Ascending aorta (tissue), 2 donors: ENCODE measurements at regions not wholly inside any gene's neighbourhood (a gene's known extent, or its start where the extent isn't known, plus 50 kb on each side); places are given as distances from the start of the nearest gene placed in this dataset.

Source experiments
- DNase-seq, 2 donors: peaks; one replicate each; pipeline ENCODE4 v3.0.0-alpha.2; 2019; ENCODE audit warnings: low spot score in 2 of 2
- H3K27ac ChIP-seq, 2 donors: fragments of 200-600 bp; sonication (generic); one replicate each; pipeline ENCODE4 v1.5.1; 2016 to 2017; ENCODE audit warnings: mild to moderate bottlenecking in 1 of 2
- H3K27me3 ChIP-seq: fragments of 200-600 bp; sonication (generic); one replicate; pipeline ENCODE4 v1.5.1; 2017
- H3K36me3 ChIP-seq, 2 donors: fragments of 200-600 bp; sonication (generic); one replicate each; pipeline ENCODE4 v1.5.1; 2016
- H3K4me1 ChIP-seq, 2 donors: fragments of 200-600 bp; sonication (generic); one replicate each; pipeline ENCODE4 v1.5.1; 2016 to 2017; ENCODE audit warnings: mild to moderate bottlenecking in 1 of 2
- H3K4me3 ChIP-seq, 2 donors: fragments of 200-600 bp; sonication (generic); one replicate each; pipeline ENCODE4 v1.5.1; 2016 to 2017; ENCODE audit warnings: mild to moderate bottlenecking in 1 of 2
- H3K9me3 ChIP-seq, 2 donors: fragments of 200-600 bp; sonication (generic); one replicate each; pipeline ENCODE4 v1.5.1; 2016
- intact Hi-C: fragments of 100-400 bp; cut with DNase I; formaldehyde crosslinking; loops from one replicate; pipeline ENCODE4 v1.15.1; 2023
- TF ChIP-seq, protein P1 (sequence below), 3 experiments: fragments of 200-600 bp in 2 of 3; fragments of 450-650 bp in 1 of 3; sonication (generic) in 2 of 3; IDR thresholded peaks; one replicate each; pipeline ENCODE4 v1.5.1; 2016 to 2019; ENCODE audit warnings: antibody characterized with exemption in 3 of 3, mild to moderate bottlenecking in 1 of 3, moderate library complexity in 1 of 3

DNA sequence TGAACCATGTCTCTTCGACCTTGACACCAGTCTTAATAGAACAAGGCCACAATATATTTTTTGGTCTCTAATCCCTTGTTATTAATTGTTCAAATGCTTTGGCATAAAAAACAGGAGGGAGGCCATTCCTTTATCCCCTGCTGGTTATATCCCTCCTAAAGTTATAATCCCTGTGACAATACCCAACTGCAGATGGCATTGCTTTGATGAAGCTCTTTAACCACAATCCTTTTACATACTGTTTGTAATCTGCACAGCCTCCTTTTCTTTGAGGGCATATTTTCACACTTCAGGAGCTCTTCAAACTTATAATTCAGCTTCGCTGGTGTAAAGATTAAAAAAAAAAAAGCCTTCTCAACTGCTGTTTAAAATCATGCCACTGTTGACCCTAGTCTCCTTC lies 919.0 kb downstream of the EPHA3 start:
- no peak overlapping the region for H3K4me3 ChIP-seq
- intact Hi-C loops, result no loop called here
- no peak for DNase-seq
- no peaks in the 10 kb centered on the region for H3K9me3 ChIP-seq
- no peaks in the 10 kb centered on the region for H3K4me1 ChIP-seq
- no peak overlapping the region for H3K27ac ChIP-seq
- H3K36me3 ChIP-seq, result no peaks in the 10 kb centered on the region
- TF ChIP-seq, protein P1, sequence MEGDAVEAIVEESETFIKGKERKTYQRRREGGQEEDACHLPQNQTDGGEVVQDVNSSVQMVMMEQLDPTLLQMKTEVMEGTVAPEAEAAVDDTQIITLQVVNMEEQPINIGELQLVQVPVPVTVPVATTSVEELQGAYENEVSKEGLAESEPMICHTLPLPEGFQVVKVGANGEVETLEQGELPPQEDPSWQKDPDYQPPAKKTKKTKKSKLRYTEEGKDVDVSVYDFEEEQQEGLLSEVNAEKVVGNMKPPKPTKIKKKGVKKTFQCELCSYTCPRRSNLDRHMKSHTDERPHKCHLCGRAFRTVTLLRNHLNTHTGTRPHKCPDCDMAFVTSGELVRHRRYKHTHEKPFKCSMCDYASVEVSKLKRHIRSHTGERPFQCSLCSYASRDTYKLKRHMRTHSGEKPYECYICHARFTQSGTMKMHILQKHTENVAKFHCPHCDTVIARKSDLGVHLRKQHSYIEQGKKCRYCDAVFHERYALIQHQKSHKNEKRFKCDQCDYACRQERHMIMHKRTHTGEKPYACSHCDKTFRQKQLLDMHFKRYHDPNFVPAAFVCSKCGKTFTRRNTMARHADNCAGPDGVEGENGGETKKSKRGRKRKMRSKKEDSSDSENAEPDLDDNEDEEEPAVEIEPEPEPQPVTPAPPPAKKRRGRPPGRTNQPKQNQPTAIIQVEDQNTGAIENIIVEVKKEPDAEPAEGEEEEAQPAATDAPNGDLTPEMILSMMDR (IDR thresholded peaks at IDR 0.05), result no peak
- H3K27me3 ChIP-seq, result no peaks in the 10 kb centered on the region

- Histone ChIP-seq H3K4me1 (no peaks in the 10 kb centered on the region), H3K4me3 (no peak overlapping the region), H3K36me3 (no peaks in the 10 kb centered on the region), H3K27ac (no peak overlapping the region), H3K9me3 (no peaks in the 10 kb centered on the region), H3K27me3 (no peaks in the 10 kb centered on the region)
- intact Hi-C loops, result no loop called here
- no peak for DNase-seq
- TF ChIP-seq, protein P1 (IDR thresholded peaks at IDR 0.05), result no peak
Measured at GRCh38 chr3:90031121-90031520, 923.7 kb downstream of the EPHA3 start.

DNA sequence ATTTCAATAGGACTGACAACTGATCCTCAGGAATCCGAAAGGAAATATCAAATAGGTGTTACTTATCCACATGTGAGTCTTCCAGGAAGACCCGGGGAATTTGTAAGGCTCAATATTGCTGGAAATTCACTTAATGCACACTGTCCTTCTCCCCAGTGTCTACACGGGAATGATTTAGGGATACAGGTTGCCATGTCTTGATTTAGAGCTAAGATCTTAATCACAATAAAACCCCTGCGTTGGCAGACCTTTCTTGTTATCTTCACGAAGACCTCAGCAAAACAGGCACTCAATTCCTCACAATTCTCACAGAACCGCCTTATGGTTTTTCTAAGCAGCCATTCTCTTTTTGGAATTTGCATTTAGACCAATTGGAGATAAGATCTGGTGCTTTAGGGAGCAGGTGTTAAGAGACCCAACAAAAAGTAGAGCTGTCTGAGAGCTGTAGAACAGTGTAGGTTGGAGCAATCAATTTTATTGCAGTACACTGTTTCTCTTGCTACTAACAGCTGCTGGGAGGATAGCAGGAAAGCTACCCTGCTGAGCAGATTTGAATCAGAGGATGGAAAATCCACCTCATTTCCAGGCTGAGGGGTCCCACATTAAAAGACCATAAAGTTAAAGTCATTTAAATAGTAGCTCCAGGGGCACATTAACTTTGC lies 925.7 kb downstream of the EPHA3 start:
- intact Hi-C loops, result no loop called here

DNA sequence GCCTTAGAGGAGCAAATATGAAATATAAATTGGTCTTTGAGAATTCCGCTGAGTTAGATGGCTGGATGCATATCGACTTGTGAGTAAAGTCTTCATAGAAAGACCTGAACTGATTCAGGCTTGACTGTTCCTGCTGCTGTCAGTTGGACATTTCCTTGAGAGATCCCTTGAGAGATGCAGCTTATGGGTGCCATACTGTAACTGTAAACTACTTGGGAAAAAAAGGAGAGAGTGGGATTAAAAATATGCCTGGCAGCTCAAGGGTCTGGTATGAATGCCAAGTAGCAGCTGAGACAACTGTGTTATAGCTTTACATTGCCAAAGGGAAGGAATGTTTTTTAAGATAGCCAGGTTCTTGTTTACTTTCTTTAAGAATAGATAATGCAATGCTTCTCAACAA lies 926.6 kb downstream of the EPHA3 start:
- intact Hi-C loops, result no loop called here
- no peak for DNase-seq
- Histone ChIP-seq H3K36me3 (no peaks in the 10 kb centered on the region), H3K4me1 (no peaks in the 10 kb centered on the region), H3K27me3 (no peaks in the 10 kb centered on the region), H3K27ac (no peak overlapping the region), H3K4me3 (no peak overlapping the region), H3K9me3 (no peaks in the 10 kb centered on the region)
- TF ChIP-seq, protein P1 (IDR thresholded peaks at IDR 0.05), result no peak

More for the DNA sequence above, 925.7 kb downstream of the EPHA3 start:
- no peak for DNase-seq
- Histone ChIP-seq H3K36me3 (no peaks in the 10 kb centered on the region), H3K27me3 (no peaks in the 10 kb centered on the region), H3K9me3 (no peaks in the 10 kb centered on the region), H3K4me3 (no peak overlapping the region), H3K4me1 (no peaks in the 10 kb centered on the region), H3K27ac (no peak overlapping the region)
- TF ChIP-seq, protein P1 (IDR thresholded peaks at IDR 0.05), result no peak

DNA sequence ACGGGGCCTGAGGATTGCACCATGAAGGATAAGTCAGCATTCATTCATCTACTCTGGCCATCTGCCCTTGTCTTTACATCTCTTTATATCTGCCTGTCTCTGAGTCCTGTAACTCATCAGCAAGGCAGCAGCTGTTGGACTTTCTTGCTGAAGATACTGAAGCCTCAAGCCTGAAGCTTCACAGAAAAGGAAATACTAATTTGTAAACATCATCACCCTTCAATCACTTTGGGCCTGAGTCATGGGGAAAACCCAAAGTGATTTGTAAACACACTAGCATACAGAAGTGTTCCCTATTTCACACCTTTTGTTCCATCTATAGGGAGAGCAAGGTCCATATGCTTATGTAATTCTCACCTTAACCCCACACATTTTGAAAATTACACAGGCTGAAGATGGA lies 928.2 kb downstream of the EPHA3 start:
- DNase-seq, result no peak
- Histone ChIP-seq H3K4me1 (no peaks in the 10 kb centered on the region), H3K36me3 (no peaks in the 10 kb centered on the region), H3K4me3 (no peak overlapping the region), H3K27ac (no peak overlapping the region), H3K9me3 (no peaks in the 10 kb centered on the region), H3K27me3 (no peaks in the 10 kb centered on the region)
- intact Hi-C loops, result no loop called here
- TF ChIP-seq, protein P1 (IDR thresholded peaks at IDR 0.05), result no peak
